LNCAP (cell line): ENCODE measurements at regions not wholly inside any gene's neighbourhood (a gene's known extent, or its start where the extent isn't known, plus 50 kb on each side); places are given as distances from the start of the nearest gene placed in this dataset.

Source experiments
- TF ChIP-seq, protein P1 (sequence below): fragments of 450-650 bp; IDR thresholded peaks from 2 replicates; pipeline ENCODE4 v1.5.1; 2017; ENCODE audit warnings: mild to moderate bottlenecking

DNA sequence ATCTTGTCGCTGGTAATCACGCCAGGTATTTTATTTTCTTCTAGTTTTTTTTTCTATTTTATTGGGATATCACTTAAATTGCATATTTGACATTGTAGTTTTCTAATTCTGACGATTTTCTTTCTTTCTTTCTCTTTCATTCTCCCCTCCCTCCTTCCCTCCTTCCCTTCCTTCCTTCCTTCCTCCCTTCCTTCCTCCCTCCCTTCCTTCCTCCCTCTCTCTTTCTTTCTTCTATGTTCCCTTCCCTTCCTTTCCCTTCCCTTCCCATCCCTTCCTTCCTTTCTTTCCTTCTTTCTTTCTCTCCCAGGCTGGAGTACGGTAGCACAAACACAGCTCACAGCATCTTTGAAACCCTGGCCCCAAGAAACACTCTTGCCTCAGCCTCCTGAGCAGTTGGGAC is 100.6 kb upstream of the BCL6 start:
- TF ChIP-seq, protein P1, sequence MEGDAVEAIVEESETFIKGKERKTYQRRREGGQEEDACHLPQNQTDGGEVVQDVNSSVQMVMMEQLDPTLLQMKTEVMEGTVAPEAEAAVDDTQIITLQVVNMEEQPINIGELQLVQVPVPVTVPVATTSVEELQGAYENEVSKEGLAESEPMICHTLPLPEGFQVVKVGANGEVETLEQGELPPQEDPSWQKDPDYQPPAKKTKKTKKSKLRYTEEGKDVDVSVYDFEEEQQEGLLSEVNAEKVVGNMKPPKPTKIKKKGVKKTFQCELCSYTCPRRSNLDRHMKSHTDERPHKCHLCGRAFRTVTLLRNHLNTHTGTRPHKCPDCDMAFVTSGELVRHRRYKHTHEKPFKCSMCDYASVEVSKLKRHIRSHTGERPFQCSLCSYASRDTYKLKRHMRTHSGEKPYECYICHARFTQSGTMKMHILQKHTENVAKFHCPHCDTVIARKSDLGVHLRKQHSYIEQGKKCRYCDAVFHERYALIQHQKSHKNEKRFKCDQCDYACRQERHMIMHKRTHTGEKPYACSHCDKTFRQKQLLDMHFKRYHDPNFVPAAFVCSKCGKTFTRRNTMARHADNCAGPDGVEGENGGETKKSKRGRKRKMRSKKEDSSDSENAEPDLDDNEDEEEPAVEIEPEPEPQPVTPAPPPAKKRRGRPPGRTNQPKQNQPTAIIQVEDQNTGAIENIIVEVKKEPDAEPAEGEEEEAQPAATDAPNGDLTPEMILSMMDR: no peak

DNA sequence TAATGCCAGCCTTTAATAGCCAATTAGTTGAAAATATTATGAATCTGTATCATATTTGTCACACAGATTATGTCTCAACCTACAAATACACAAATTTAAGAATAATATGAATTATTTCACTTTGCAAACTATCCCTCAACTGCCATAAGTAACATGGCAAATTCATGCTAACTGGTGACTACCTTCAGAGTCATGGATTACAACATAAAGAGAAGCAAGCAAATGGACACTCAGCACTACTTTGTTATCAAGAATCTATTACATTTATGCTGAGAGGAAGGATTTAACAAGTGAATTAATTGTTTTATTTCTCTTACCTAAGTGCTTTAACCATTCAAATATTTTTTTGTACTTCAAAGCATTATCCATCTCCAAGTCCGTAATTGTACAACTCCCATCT is 103.1 kb upstream of the BCL6 start:
- TF ChIP-seq, protein P1: no peak

DNA sequence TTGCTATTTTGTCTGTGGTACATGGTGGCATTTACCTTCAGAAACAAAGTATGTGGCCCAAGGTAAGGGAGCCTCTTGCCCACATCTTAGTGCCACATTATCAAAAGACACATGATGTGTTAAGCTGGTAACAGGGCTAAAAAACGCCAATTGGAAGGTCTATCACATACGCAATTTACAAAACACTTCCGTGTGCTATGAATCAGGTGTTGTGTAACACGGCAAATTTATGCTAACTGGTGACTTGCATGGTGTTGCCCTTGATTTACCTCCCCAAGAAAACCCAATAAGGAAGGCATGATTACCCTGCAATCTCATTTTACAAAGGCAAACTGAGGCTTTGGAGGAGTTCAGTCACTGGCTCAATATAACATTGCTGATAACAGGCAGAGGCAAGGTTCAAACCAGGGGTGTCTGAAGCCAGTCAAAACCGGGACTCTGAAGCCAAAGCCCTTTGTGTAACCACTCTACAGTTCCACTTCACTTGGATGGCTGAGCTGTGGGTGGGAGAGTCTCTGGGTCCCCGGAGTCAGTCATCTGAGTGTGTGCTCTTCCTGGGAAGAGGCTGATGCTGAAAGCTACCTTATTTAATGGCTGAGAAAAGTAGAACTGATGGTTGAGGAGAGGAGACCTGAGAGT is 103.9 kb upstream of the BCL6 start:
- TF ChIP-seq, protein P1: no peak

GRCh38 chr3:187850258-187850921 is 105.1 kb upstream of the BCL6 start:
- TF ChIP-seq, protein P1: no peak

GRCh38 chr3:187852842-187853730 is 107.8 kb upstream of the BCL6 start:
- TF ChIP-seq, protein P1: no peak

DNA sequence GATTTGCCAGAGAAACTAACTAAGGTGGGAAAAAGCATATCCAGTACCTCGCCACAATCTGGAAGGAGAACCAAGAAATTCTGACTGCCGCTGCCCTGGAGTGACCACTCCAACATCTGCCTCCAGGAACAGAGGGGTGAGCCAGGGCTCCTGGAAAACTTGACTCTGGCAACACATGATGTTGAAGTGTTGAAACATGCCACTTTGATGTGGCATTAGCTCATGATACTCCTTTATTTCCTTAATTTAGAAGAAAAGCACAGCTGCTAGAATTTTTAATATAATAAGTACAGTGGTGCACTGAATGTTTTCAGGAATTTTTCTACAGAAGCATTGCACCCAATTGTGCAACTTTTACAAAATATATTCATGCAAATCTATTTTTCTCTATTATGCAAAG is 109.9 kb upstream of the BCL6 start:
- TF ChIP-seq, protein P1: no peak

- TF ChIP-seq, protein P1: no peak
These were observed 111.3 kb upstream of the BCL6 start for GRCh38 chr3:187856555-187856954.
